Caco-2 (cell line): ENCODE measurements at regions not wholly inside any gene's neighbourhood (a gene's known extent, or its start where the extent isn't known, plus 50 kb on each side); places are given as distances from the start of the nearest gene placed in this dataset.
"Not testable (repeated sequence)": the region's sequence is repeated elsewhere in the genome, so short reads cannot be mapped to it uniquely, and the experiment has no call there.

Experiments
- BruUV-seq: library from RNA; stranded (reverse); fragments of 400-500 nt; replicated peaks from 2 replicates; lab custom pipeline; 2021; lab: Mats Ljungman, UMichigan
- CTCF ChIA-PET: fragments of 300-600 bp; sonication (Branson Sonifier 250); formaldehyde crosslinking; loops from one replicate; lab custom pipeline; 2022; ENCODE audit warnings: antibody characterized with exemption; lab: Charles Lee
- POLR2A ChIA-PET: fragments of 300-600 bp; sonication (Branson Sonifier 250); formaldehyde crosslinking; loops from one replicate; lab custom pipeline; 2022; ENCODE audit warnings: antibody characterized with exemption; lab: Charles Lee
- DNase-seq, 2 experiments: peaks; one replicate each; pipeline versions ENCODE4 v3.0.0 to v3.0.0-alpha.2; 2020 to 2022
- H3K27me3 ChIP-seq: replicated peaks from 2 replicates; pipeline ENCODE4 v1.6.0; 2011; ENCODE audit warnings: low read length; ENCODE audit not compliant: control insufficient read depth, insufficient read depth
- H3K36me3 ChIP-seq: 2 replicates; pipeline ENCODE4 v1.5.1; 2011; ENCODE audit warnings: low read length; ENCODE audit not compliant: control insufficient read depth, insufficient read depth
- H3K4me1 ChIP-seq: fragments of 250-450 bp; sonication (Bioruptor Pico); 2 replicates; pipeline ENCODE4 v1.5.1; 2020; ENCODE audit warnings: mild to moderate bottlenecking
- H3K4me3 ChIP-seq: 2 replicates; pipeline ENCODE4 v1.5.1; 2011; ENCODE audit warnings: low read depth, mild to moderate bottlenecking, control low read depth, low read length
- H3K9me3 ChIP-seq: fragments of 250-450 bp; sonication (Bioruptor Pico); 2 replicates; pipeline ENCODE4 v1.5.1; 2020; ENCODE audit warnings: mild to moderate bottlenecking, moderate library complexity
- H3K27ac Mint-ChIP-seq: one replicate; pipeline ENCODE4 v1.8.0; 2022; ENCODE audit warnings: mixed read lengths; ENCODE audit not compliant: unreplicated experiment
- H3K27me3 Mint-ChIP-seq: one replicate; pipeline ENCODE4 v1.8.0; 2022; ENCODE audit warnings: mixed read lengths; ENCODE audit not compliant: insufficient read depth, unreplicated experiment
- H3K36me3 Mint-ChIP-seq: one replicate; pipeline ENCODE4 v1.8.0; 2022; ENCODE audit warnings: mild to moderate bottlenecking, mixed read lengths; ENCODE audit not compliant: insufficient read depth, unreplicated experiment
- H3K4me1 Mint-ChIP-seq: one replicate; pipeline ENCODE4 v1.8.0; 2022; ENCODE audit warnings: low read depth, mixed read lengths; ENCODE audit not compliant: unreplicated experiment
- H3K4me3 Mint-ChIP-seq: one replicate; pipeline ENCODE4 v1.8.0; 2022; ENCODE audit warnings: mild to moderate bottlenecking, moderate library complexity, mixed read lengths; ENCODE audit not compliant: unreplicated experiment
- H3K9me3 Mint-ChIP-seq: one replicate; pipeline ENCODE4 v1.8.0; 2022; ENCODE audit warnings: mixed read lengths; ENCODE audit not compliant: unreplicated experiment
- CTCF ChIP-seq, 2 experiments: fragments of 200-600 bp in 1 of 2; IDR thresholded peaks; 1 replicate in 1 of 2; 2 replicates in 1 of 2; pipeline versions ENCODE4 v1.5.1 to v1.8.0; 2011 to 2022; ENCODE audit warnings: antibody characterized with exemption in 1 of 2, control low read depth in 1 of 2, inconsistent platforms in 1 of 2, low read depth in 1 of 2, low read length in 1 of 2, mild to moderate bottlenecking in 1 of 2, moderate library complexity in 1 of 2; ENCODE audit not compliant: insufficient read depth in 1 of 2, severe bottlenecking in 1 of 2, unreplicated experiment in 1 of 2
- intact Hi-C: fragments of 100-400 bp; cut with micrococcal nuclease; formaldehyde crosslinking; loops from one replicate; pipeline ENCODE4 v1.10.0; 2022; ENCODE audit not compliant: unreplicated experiment

DNA sequence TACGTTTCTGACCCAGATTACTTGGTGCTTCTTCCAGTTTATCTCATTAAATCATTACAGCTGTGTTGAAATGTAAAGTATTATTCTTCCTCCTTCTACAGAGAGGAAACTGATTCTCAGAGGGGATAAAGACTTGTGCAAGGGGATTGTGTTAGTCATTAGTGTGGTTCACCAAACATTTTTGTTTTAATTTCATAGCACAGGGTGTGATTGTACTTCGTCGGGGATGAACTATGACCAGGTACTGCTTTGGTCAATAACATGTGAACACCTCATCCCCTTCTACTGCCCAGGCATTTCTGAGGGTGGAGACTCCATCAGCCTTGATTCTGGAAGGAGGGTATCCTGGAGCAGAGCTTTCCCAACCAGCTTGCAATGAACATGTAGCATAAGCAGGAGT is 120.2 kb upstream of the ALX4 start:
- ChIA-PET POLR2A (no interaction called here), CTCF (no interaction called here)
- H3K4me1 ChIP-seq: no peaks in the 10 kb centered on the region
- intact Hi-C loops: no loop called here
- Mint-ChIP-seq H3K27me3 (peaks cover 16% of the 10 kb centered on the region), H3K36me3 (no peaks in the 10 kb centered on the region), H3K9me3 (no peaks in the 10 kb centered on the region), H3K4me1 (no peaks in the 10 kb centered on the region), H3K4me3 (no peak overlapping the region), H3K27ac (no peak overlapping the region)
- no peak overlapping the region for H3K4me3 ChIP-seq
- H3K27me3 ChIP-seq: no peaks in the 10 kb centered on the region; the same call in 1 of the 2 replicates
- DNase-seq: no peak
- BruUV-seq: no TSS peak
- TF ChIP-seq CTCF (IDR thresholded peaks at IDR 0.05; ENCODE audit: insufficient read depth in 1 of 2, low read depth in 1 of 2, low read length in 1 of 2, severe bottlenecking in 1 of 2, unreplicated experiment in 1 of 2): no peak
- no peaks in the 10 kb centered on the region for H3K36me3 ChIP-seq
- no peaks in the 10 kb centered on the region for H3K9me3 ChIP-seq

GRCh38 chr11:44434191-44434590 is 124.3 kb upstream of the ALX4 start:
- Histone ChIP-seq H3K4me3 (no peak overlapping the region), H3K36me3 (no peaks in the 10 kb centered on the region), H3K27me3 (no peaks in the 10 kb centered on the region; the same call in 1 of the 2 replicates), H3K4me1 (no peaks in the 10 kb centered on the region), H3K9me3 (no peaks in the 10 kb centered on the region)
- CTCF ChIA-PET: no interaction called here
- POLR2A ChIA-PET: no interaction called here
- no peak for TF ChIP-seq CTCF (IDR thresholded peaks at IDR 0.05; ENCODE audit: insufficient read depth in 1 of 2, low read depth in 1 of 2, low read length in 1 of 2, severe bottlenecking in 1 of 2, unreplicated experiment in 1 of 2)
- Mint-ChIP-seq H3K4me3 (no peak overlapping the region), H3K36me3 (no peaks in the 10 kb centered on the region), H3K27ac (no peak overlapping the region), H3K27me3 (peaks cover 25% of the 10 kb centered on the region), H3K4me1 (no peaks in the 10 kb centered on the region), H3K9me3 (no peaks in the 10 kb centered on the region)
- DNase-seq: no peak
- intact Hi-C loops: no loop called here
- BruUV-seq: no TSS peak

GRCh38 chr11:44437122-44437521 is 127.2 kb upstream of the ALX4 start:
- DNase-seq: no peak
- ChIA-PET CTCF (no interaction called here), POLR2A (no interaction called here)
- intact Hi-C loops: no loop called here
- no TSS peak for BruUV-seq
- no peaks in the 10 kb centered on the region for H3K9me3 Mint-ChIP-seq
- peaks cover 25% of the 10 kb centered on the region for H3K27me3 Mint-ChIP-seq
- H3K36me3 Mint-ChIP-seq: no peaks in the 10 kb centered on the region
- H3K27ac Mint-ChIP-seq: no peak overlapping the region
- H3K4me1 ChIP-seq: no peaks in the 10 kb centered on the region
- no peak overlapping the region for H3K4me3 Mint-ChIP-seq
- H3K27me3 ChIP-seq: no peaks in the 10 kb centered on the region
- H3K4me1 Mint-ChIP-seq: no peaks in the 10 kb centered on the region
- no peaks in the 10 kb centered on the region for H3K9me3 ChIP-seq
- TF ChIP-seq CTCF (IDR thresholded peaks at IDR 0.05; ENCODE audit: insufficient read depth in 1 of 2, low read depth in 1 of 2, low read length in 1 of 2, severe bottlenecking in 1 of 2, unreplicated experiment in 1 of 2): no peak
- H3K4me3 ChIP-seq: no peak overlapping the region
- no peaks in the 10 kb centered on the region for H3K36me3 ChIP-seq

DNA sequence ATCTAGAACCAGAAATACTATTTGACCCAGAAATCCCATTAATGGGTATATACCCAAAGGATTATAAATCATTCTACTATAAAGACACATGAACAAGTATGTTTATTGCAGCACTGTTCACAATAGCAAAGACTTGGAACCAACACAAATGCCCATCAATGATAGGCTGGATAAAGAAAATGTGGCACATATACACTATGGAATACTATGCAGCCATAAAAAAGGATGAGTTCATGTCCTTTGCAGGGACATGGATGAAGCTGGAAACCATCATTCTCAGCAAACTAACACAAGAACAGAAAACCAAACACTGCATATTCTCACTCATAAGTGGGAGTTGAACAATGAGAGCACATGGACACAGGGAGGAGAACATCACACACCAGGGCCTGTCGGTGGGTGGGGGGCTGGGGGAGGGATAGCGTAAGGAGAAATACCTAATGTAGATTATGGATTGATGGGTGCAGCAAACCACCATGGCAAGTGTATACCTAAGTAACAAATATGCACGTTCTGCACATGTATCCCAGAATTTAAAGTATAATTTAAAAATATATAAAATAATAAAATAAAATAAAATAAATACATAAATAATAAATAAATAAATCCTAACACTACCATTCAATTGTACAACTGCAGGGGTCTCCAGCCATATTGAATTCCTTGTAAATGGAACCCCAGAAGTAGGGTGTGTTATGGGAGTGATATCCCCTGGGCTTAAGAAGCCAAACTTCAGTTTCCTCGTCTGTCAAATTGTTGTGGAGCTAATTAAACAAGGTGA is 122.4 kb upstream of the CD82 start:
- H3K4me3 Mint-ChIP-seq, intact Hi-C loops, DNase-seq, CTCF ChIA-PET, H3K9me3 ChIP-seq, H3K4me1 ChIP-seq, H3K36me3 Mint-ChIP-seq, BruUV-seq, POLR2A ChIA-PET, H3K27ac Mint-ChIP-seq, H3K4me1 Mint-ChIP-seq, H3K9me3 Mint-ChIP-seq, H3K36me3 ChIP-seq, H3K27me3 ChIP-seq, H3K4me3 ChIP-seq: not testable (repeated sequence)
- peaks cover 16% of the 10 kb centered on the region for H3K27me3 Mint-ChIP-seq
